ENCODE measurements at regions not wholly inside any gene's neighbourhood (a gene's known extent, or its start where the extent isn't known, plus 50 kb on each side); places are given as distances from the start of the nearest gene placed in this dataset.
A peak's percentile ranks its signal among the peaks of the same experiment; 100 is the strongest.

GRCh38 chr6:22808466-22808865 is 239.1 kb downstream of the HDGFL1 start:
- Histone ChIP-seq H3K27me3 (no peaks in the 10 kb centered on the region), H3K27ac (peak overlapping the region; percentile 54 to 70 (median 62)), H3K4me1 (peaks cover 49 to 56% of the 10 kb centered on the region in 2 donors), H3K36me3 (no peaks in the 10 kb centered on the region), H3K9me3 (no peaks in the 10 kb centered on the region), H3K4me3 (replicated peaks in 1 of 3) (no peak overlapping the region)
- TF ChIP-seq POLR2A (IDR thresholded peaks at IDR 0.05) (no peak), CTCF (IDR thresholded peaks at IDR 0.05) (no peak)
- DNase-seq, result no peak
- intact Hi-C loops (cut with DNase I), result no loop called here
- 91 to 93% methylated on average over 1 of the region's 1 CpG for WGBS, 2 donors

- Histone ChIP-seq H3K36me3 (no peaks in the 10 kb centered on the region), H3K9me3 (no peaks in the 10 kb centered on the region), H3K27me3 (no peaks in the 10 kb centered on the region), H3K27ac (peak overlapping the region; percentile 30 to 60 (median 36)), H3K4me1 (peaks cover 49 to 56% of the 10 kb centered on the region in 2 donors), H3K4me3 (replicated peaks in 1 of 3) (no peak overlapping the region)
- WGBS, 2 donors, result 90 to 92% methylated on average over 1 of the region's 1 CpG
- TF ChIP-seq CTCF (IDR thresholded peaks at IDR 0.05) (no peak), POLR2A (IDR thresholded peaks at IDR 0.05) (no peak)
- no peak for DNase-seq
- intact Hi-C loops (cut with DNase I), result no loop called here
These were observed 240.0 kb downstream of the HDGFL1 start for GRCh38 chr6:22809370-22809769.

GRCh38 chr6:22819209-22819608 is 249.8 kb downstream of the HDGFL1 start:
- no peaks in the 10 kb centered on the region for H3K27me3 ChIP-seq
- DNase-seq, result no peak
- TF ChIP-seq CTCF (IDR thresholded peaks at IDR 0.05) (no peak), POLR2A (IDR thresholded peaks at IDR 0.05) (no peak)
- H3K4me1 ChIP-seq, result peaks cover 9 to 14% of the 10 kb centered on the region in 2 donors
- H3K27ac ChIP-seq, result no peak overlapping the region
- 100% methylated on average over 1 of the region's 1 CpG; no CpG with 5 or more reads in 1 of the 2 donors for WGBS, 2 donors
- H3K9me3 ChIP-seq, result no peaks in the 10 kb centered on the region
- H3K36me3 ChIP-seq, result no peaks in the 10 kb centered on the region
- H3K4me3 ChIP-seq (replicated peaks in 1 of 3), result no peak overlapping the region
- intact Hi-C loops (cut with DNase I), result no loop called here

- WGBS, 2 donors, result 62 to 72% methylated on average over 3 of the region's 3 CpGs
- no peak for TF ChIP-seq CTCF (IDR thresholded peaks at IDR 0.05)
- TF ChIP-seq POLR2A (IDR thresholded peaks at IDR 0.05), result no peak
- intact Hi-C loops (cut with DNase I), result no loop called here
- no peak overlapping the region for H3K27ac ChIP-seq
- no peaks in the 10 kb centered on the region for H3K9me3 ChIP-seq
- H3K4me1 ChIP-seq, result peaks cover 14 to 16% of the 10 kb centered on the region in 2 donors
- no peaks in the 10 kb centered on the region for H3K36me3 ChIP-seq
- DNase-seq, result no peak
- H3K27me3 ChIP-seq, result no peaks in the 10 kb centered on the region
- H3K4me3 ChIP-seq (replicated peaks in 1 of 3), result no peak overlapping the region
These were observed 252.4 kb downstream of the HDGFL1 start for GRCh38 chr6:22821664-22822320.

GRCh38 chr6:22825210-22825609 is 255.8 kb downstream of the HDGFL1 start:
- H3K36me3 ChIP-seq, result no peaks in the 10 kb centered on the region
- intact Hi-C loops (cut with DNase I), result no loop called here
- H3K9me3 ChIP-seq, result no peaks in the 10 kb centered on the region
- WGBS, 2 donors, result 80 to 86% methylated on average over 3 of the region's 3 CpGs
- no peak for TF ChIP-seq CTCF (IDR thresholded peaks at IDR 0.05)
- no peak for TF ChIP-seq POLR2A (IDR thresholded peaks at IDR 0.05)
- no peak overlapping the region for H3K27ac ChIP-seq
- no peaks in the 10 kb centered on the region for H3K27me3 ChIP-seq
- peaks cover 32 to 34% of the 10 kb centered on the region in 2 donors for H3K4me1 ChIP-seq
- no peak for DNase-seq
- no peak overlapping the region for H3K4me3 ChIP-seq (replicated peaks in 1 of 3)

Data from thyroid gland (tissue), 4 donors.